Neural cell (in vitro differentiated cells): ENCODE measurements at regions not wholly inside any gene's neighbourhood (a gene's known extent, or its start where the extent isn't known, plus 50 kb on each side); places are given as distances from the start of the nearest gene placed in this dataset.

ENCODE experiments used
- H2AFZ ChIP-seq: fragments of 200-600, 300-800 bp; sonication (generic), shearing (Covaris generic); 2 replicates; pipeline ENCODE4 v1.6.0; 2014; ENCODE audit warnings: low read depth, mild to moderate bottlenecking, antibody characterized with exemption, low read length, moderate library complexity
- H3F3A ChIP-seq: fragments of 200-600 bp; shearing (Covaris generic); 2 replicates; pipeline ENCODE4 v1.6.1; 2016; ENCODE audit warnings: mild to moderate bottlenecking, moderate library complexity, mixed read lengths, antibody characterized with exemption, low read length; ENCODE audit not compliant: insufficient read depth, poor library complexity, severe bottlenecking
- H3K27ac ChIP-seq: fragments of 200-600, 300-800 bp; sonication (generic), shearing (Covaris generic); 2 replicates; pipeline ENCODE4 v1.5.1; 2014; ENCODE audit warnings: mild to moderate bottlenecking, low read length, moderate library complexity
- H3K27me3 ChIP-seq: fragments of 300-800, 200-600 bp; sonication (generic), shearing (Covaris generic); 2 replicates; pipeline ENCODE4 v1.6.0; 2014; ENCODE audit warnings: mild to moderate bottlenecking, low read depth, low read length, moderate library complexity; ENCODE audit not compliant: insufficient read depth
- H3K36me3 ChIP-seq: fragments of 300-800, 200-600 bp; sonication (generic), shearing (Covaris generic); 2 replicates; pipeline ENCODE4 v1.5.1; 2014; ENCODE audit warnings: mild to moderate bottlenecking, antibody characterized with exemption, low read length, moderate library complexity; ENCODE audit not compliant: insufficient read depth
- H3K4me2 ChIP-seq: fragments of 300-800, 200-600 bp; sonication (generic), shearing (Covaris generic); 2 replicates; pipeline ENCODE4 v1.6.0; 2014; ENCODE audit warnings: mild to moderate bottlenecking, low read length
- H3K4me3 ChIP-seq: fragments of 300-800, 200-600 bp; sonication (generic), shearing (Covaris generic); 2 replicates; pipeline ENCODE4 v1.5.1; 2014; ENCODE audit warnings: mild to moderate bottlenecking, low read length, moderate library complexity
- H3K79me2 ChIP-seq: fragments of 200-600 bp; shearing (Covaris generic); replicated peaks from 2 replicates; pipeline ENCODE4 v1.6.0; 2014; ENCODE audit warnings: mild to moderate bottlenecking, low read length, moderate library complexity; ENCODE audit not compliant: insufficient read depth
- H3K9ac ChIP-seq: fragments of 300-800, 200-600 bp; sonication (generic), shearing (Covaris generic); 2 replicates; pipeline ENCODE4 v1.6.1; 2016; ENCODE audit warnings: mild to moderate bottlenecking, low read length, mixed read lengths
- H3K9me2 ChIP-seq: fragments of 200-600 bp; shearing (Covaris generic); 2 replicates; pipeline ENCODE4 v1.6.1; 2016; ENCODE audit warnings: mild to moderate bottlenecking, low read length, mixed read lengths; ENCODE audit not compliant: insufficient read depth
- H3K9me3 ChIP-seq: fragments of 200-600, 300-800 bp; sonication (generic), shearing (Covaris generic); 2 replicates; pipeline ENCODE4 v1.6.1; 2016; ENCODE audit warnings: mild to moderate bottlenecking, mixed run types, low read length, moderate library complexity, mixed read lengths
- H4K20me1 ChIP-seq: fragments of 200-600 bp; shearing (Covaris generic); 2 replicates; pipeline ENCODE4 v1.6.1; 2016; ENCODE audit warnings: mild to moderate bottlenecking, mixed run types; ENCODE audit not compliant: insufficient read depth
- CTCF ChIP-seq: fragments of 450-650 bp; IDR thresholded peaks from 2 replicates; pipeline ENCODE4 v1.5.1; 2014; ENCODE audit warnings: antibody characterized with exemption, mild to moderate bottlenecking, moderate library complexity; ENCODE audit not compliant: poor library complexity, severe bottlenecking
- EP300 ChIP-seq: fragments of 450-650 bp; conservative IDR thresholded peaks from 2 replicates; pipeline ENCODE4 v1.6.1; 2014; ENCODE audit warnings: antibody characterized with exemption, mild to moderate bottlenecking, moderate library complexity; ENCODE audit not compliant: poor library complexity, severe bottlenecking
- EZH2 ChIP-seq: fragments of 200-600, 300-800 bp; shearing (Covaris generic), sonication (generic); IDR thresholded peaks from 2 replicates; pipeline ENCODE4 v1.6.1; 2014; ENCODE audit warnings: antibody characterized with exemption, low read length, borderline replicate concordance, mild to moderate bottlenecking; ENCODE audit not compliant: insufficient read depth, poor library complexity, severe bottlenecking
- MXI1 ChIP-seq: fragments of 450-650 bp; conservative IDR thresholded peaks from 2 replicates; pipeline ENCODE4 v1.6.1; 2014; ENCODE audit warnings: antibody characterized with exemption, mild to moderate bottlenecking; ENCODE audit not compliant: poor library complexity, severe bottlenecking
- POLR2AphosphoS5 ChIP-seq: IDR thresholded peaks from 2 replicates; pipeline ENCODE4 v1.6.1; 2012
- RAD21 ChIP-seq: fragments of 450-650 bp; conservative IDR thresholded peaks from 2 replicates; pipeline ENCODE4 v1.6.1; 2014; ENCODE audit warnings: antibody characterized with exemption, mild to moderate bottlenecking, moderate library complexity
- REST ChIP-seq: IDR thresholded peaks from 2 replicates; pipeline ENCODE4 v1.6.1; 2012; ENCODE audit warnings: borderline replicate concordance
- SMC3 ChIP-seq: fragments of 450-650 bp; conservative IDR thresholded peaks from 2 replicates; pipeline ENCODE4 v1.6.1; 2014; ENCODE audit warnings: antibody characterized with exemption, mild to moderate bottlenecking, moderate library complexity; ENCODE audit not compliant: poor library complexity
- TAF1 ChIP-seq: IDR thresholded peaks from 2 replicates; pipeline ENCODE4 v1.6.1; 2012; ENCODE audit warnings: low read depth

- H3F3A ChIP-seq = no peaks in the 10 kb centered on the region
- H3K27me3 ChIP-seq = no peaks in the 10 kb centered on the region
- H3K9me3 ChIP-seq = no peaks in the 10 kb centered on the region
- H3K27ac ChIP-seq = no peak overlapping the region
- H3K4me3 ChIP-seq = no peak overlapping the region
- H4K20me1 ChIP-seq = no peaks in the 10 kb centered on the region
- TF ChIP-seq RAD21 (no peak), POLR2AphosphoS5 (no peak), EZH2 (no peak), SMC3 (no peak), EP300 (no peak), CTCF (no peak), TAF1 (no peak), MXI1 (no peak), REST (no peak)
- no peaks in the 10 kb centered on the region for H3K9me2 ChIP-seq
- no peaks in the 10 kb centered on the region for H3K36me3 ChIP-seq
- no peak overlapping the region for H3K4me2 ChIP-seq
- H3K79me2 ChIP-seq = no peaks in the 10 kb centered on the region
- no peak overlapping the region for H2AFZ ChIP-seq
- no peak overlapping the region for H3K9ac ChIP-seq
Observed at GRCh38 chr20:48049641-48050040, 264.4 kb upstream of the SULF2 start.

GRCh38 chr20:48049171-48049570 lies 263.9 kb upstream of the SULF2 start:
- H3K9me3 ChIP-seq = no peaks in the 10 kb centered on the region
- H4K20me1 ChIP-seq = no peaks in the 10 kb centered on the region
- H3K79me2 ChIP-seq = no peaks in the 10 kb centered on the region
- no peaks in the 10 kb centered on the region for H3K9me2 ChIP-seq
- no peak overlapping the region for H2AFZ ChIP-seq
- no peak overlapping the region for H3K27ac ChIP-seq
- H3K4me2 ChIP-seq = no peak overlapping the region
- no peak overlapping the region for H3K9ac ChIP-seq
- H3K36me3 ChIP-seq = no peaks in the 10 kb centered on the region
- no peaks in the 10 kb centered on the region for H3F3A ChIP-seq
- H3K27me3 ChIP-seq = no peaks in the 10 kb centered on the region
- H3K4me3 ChIP-seq = no peak overlapping the region
- TF ChIP-seq CTCF (no peak), EP300 (no peak), RAD21 (no peak), EZH2 (no peak), REST (no peak)
